ENCODE measurements at regions not wholly inside any gene's neighbourhood (a gene's known extent, or its start where the extent isn't known, plus 50 kb on each side); places are given as distances from the start of the nearest gene placed in this dataset.

- H3K4me3 ChIP-seq (ENCODE audit: low read depth, poor library complexity, severe bottlenecking), result no peak overlapping the region
- intact Hi-C loops (cut with DNase I; ENCODE audit: low total_unique reads), result no loop called here
- TF ChIP-seq POLR2A (IDR thresholded peaks at IDR 0.05), result no peak
- TF ChIP-seq CTCF (IDR thresholded peaks at IDR 0.05), result no peak
- 44 to 54% methylated on average over 4 of the region's 4 CpGs for WGBS, 2 donors
- no peak for DNase-seq (ENCODE audit: low spot score in 2 of 2)
These were observed 55.4 kb upstream of the CD28 start for GRCh38 chr2:203650860-203651613.

GRCh38 chr2:203651621-203652020 is 54.8 kb upstream of the CD28 start:
- TF ChIP-seq POLR2A (IDR thresholded peaks at IDR 0.05) (no peak), CTCF (IDR thresholded peaks at IDR 0.05) (no peak)
- no peak overlapping the region for H3K4me3 ChIP-seq (ENCODE audit: low read depth, poor library complexity, severe bottlenecking)
- intact Hi-C loops (cut with DNase I; ENCODE audit: low total_unique reads), result no loop called here
- DNase-seq (ENCODE audit: low spot score in 2 of 2), result no peak
- WGBS, 2 donors, result 65 to 72% methylated on average over 1 of the region's 1 CpG

- 79 to 85% methylated on average over 3 of the region's 3 CpGs for WGBS, 2 donors
- H3K4me3 ChIP-seq (ENCODE audit: low read depth, poor library complexity, severe bottlenecking), result no peak overlapping the region
- TF ChIP-seq CTCF (IDR thresholded peaks at IDR 0.05) (no peak), POLR2A (IDR thresholded peaks at IDR 0.05) (no peak)
- no peak for DNase-seq (ENCODE audit: low spot score in 2 of 2)
- intact Hi-C loops (cut with DNase I; ENCODE audit: low total_unique reads), result no loop called here
These were observed 51.6 kb upstream of the CD28 start for GRCh38 chr2:203654826-203655225.

- no peak overlapping the region for H3K4me3 ChIP-seq (ENCODE audit: low read depth, poor library complexity, severe bottlenecking)
- WGBS, 2 donors, result 57 to 58% methylated on average over 10 of the region's 10 CpGs
- peak; percentile 92 to 94 for DNase-seq (ENCODE audit: low spot score in 2 of 2)
- TF ChIP-seq CTCF (IDR thresholded peaks at IDR 0.05) (no peak), POLR2A (IDR thresholded peaks at IDR 0.05) (no peak)
- intact Hi-C loops (cut with DNase I; ENCODE audit: low total_unique reads), result no loop called here
These were observed 49.7 kb upstream of the CD28 start for GRCh38 chr2:203656522-203657287.

All from lower leg skin (tissue), 4 donors.